WTC11 (cell line): ENCODE measurements at regions not wholly inside any gene's neighbourhood (a gene's known extent, or its start where the extent isn't known, plus 50 kb on each side); places are given as distances from the start of the nearest gene placed in this dataset.

Source experiments
- ATAC-seq: fragments of 200-7000 bp; cut with Tn5 transposase; 2 replicates; pipeline ENCODE4 v1.10.0; 2021; ENCODE audit warnings: mild to moderate bottlenecking, moderate library complexity
- CTCF ChIA-PET: fragments of 300-600 bp; sonication (Branson Sonifier 250); formaldehyde crosslinking; loops from one replicate; lab custom pipeline; 2021; ENCODE audit warnings: antibody characterized with exemption; lab: Charles Lee
- POLR2A ChIA-PET: fragments of 350-600 bp; sonication (Branson Sonifier 250); formaldehyde crosslinking; loops from one replicate; lab custom pipeline; 2021; ENCODE audit warnings: antibody characterized with exemption; lab: Charles Lee
- DNase-seq: peaks from one replicate; pipeline ENCODE4 v3.0.0; 2021; ENCODE audit warnings: low spot score
- H3K27ac Mint-ChIP-seq: 2 replicates; pipeline ENCODE4 v1.8.0; 2021; ENCODE audit warnings: mixed read lengths
- H3K27me3 Mint-ChIP-seq: 2 replicates; pipeline ENCODE4 v1.8.0; 2021; ENCODE audit warnings: low read depth, mild to moderate bottlenecking, moderate library complexity, mixed read lengths
- H3K36me3 Mint-ChIP-seq: 2 replicates; pipeline ENCODE4 v1.8.0; 2021; ENCODE audit warnings: mixed read lengths
- H3K4me1 Mint-ChIP-seq: 2 replicates; pipeline ENCODE4 v1.8.0; 2022; ENCODE audit warnings: mixed read lengths
- H3K4me3 Mint-ChIP-seq: 2 replicates; pipeline ENCODE4 v1.8.0; 2021; ENCODE audit warnings: mild to moderate bottlenecking, moderate library complexity, mixed read lengths
- H3K9me3 Mint-ChIP-seq: 2 replicates; pipeline ENCODE4 v1.8.0; 2021; ENCODE audit warnings: mixed read lengths
- AR ChIP-seq: fragments of 250-450 bp; sonication (Bioruptor Pico); IDR thresholded peaks from 2 replicates; pipeline ENCODE4 v1.9.0; 2021; ENCODE audit warnings: mild to moderate bottlenecking
- CBFB ChIP-seq: sonication (generic); formaldehyde crosslinking; IDR thresholded peaks from 2 replicates; pipeline ENCODE4 v1.8.1; 2022; ENCODE audit warnings: mild to moderate bottlenecking, low read depth, missing genetic modification reagents
- FOXP1 ChIP-seq: sonication (generic); formaldehyde crosslinking; IDR thresholded peaks from 2 replicates; pipeline ENCODE4 v1.8.0; 2022; ENCODE audit warnings: missing genetic modification reagents, mild to moderate bottlenecking, moderate library complexity, borderline replicate concordance
- GRHL2 ChIP-seq: fragments of 250-450 bp; sonication (Bioruptor Pico); IDR thresholded peaks from 2 replicates; pipeline ENCODE4 v1.8.0; 2022; ENCODE audit warnings: mild to moderate bottlenecking, moderate library complexity; ENCODE audit not compliant: insufficient replicate concordance, severe bottlenecking
- GTF2I ChIP-seq: fragments of 250-450 bp; sonication (Bioruptor Pico); conservative IDR thresholded peaks from 2 replicates; pipeline ENCODE4 v1.4.0; 2021; ENCODE audit warnings: mild to moderate bottlenecking
- KAT7 ChIP-seq: sonication (generic); formaldehyde crosslinking; IDR thresholded peaks from 2 replicates; pipeline ENCODE4 v1.8.1; 2023; ENCODE audit warnings: missing genetic modification reagents, mild to moderate bottlenecking, borderline replicate concordance
- NFATC4 ChIP-seq: fragments of 250-450 bp; sonication (Bioruptor Pico); IDR thresholded peaks from 2 replicates; pipeline ENCODE4 v1.9.0; 2021; ENCODE audit warnings: mild to moderate bottlenecking
- NFYB ChIP-seq: sonication (generic); formaldehyde crosslinking; conservative IDR thresholded peaks from 2 replicates; pipeline ENCODE4 v1.8.0; 2022; ENCODE audit warnings: low read depth, missing genetic modification reagents
- NR1H2 ChIP-seq: sonication (generic); formaldehyde crosslinking; IDR thresholded peaks from 2 replicates; pipeline ENCODE4 v1.9.0; 2021; ENCODE audit warnings: mild to moderate bottlenecking, moderate library complexity, missing genetic modification reagents
- NR2C2 ChIP-seq: sonication (generic); formaldehyde crosslinking; IDR thresholded peaks from 2 replicates; pipeline ENCODE4 v1.8.0; 2022; ENCODE audit warnings: mild to moderate bottlenecking, missing genetic modification reagents
- PRDM15 ChIP-seq: sonication (generic); formaldehyde crosslinking; IDR thresholded peaks from 2 replicates; pipeline ENCODE4 v1.8.0; 2022; ENCODE audit warnings: missing genetic modification reagents
- RELA ChIP-seq: sonication (generic); formaldehyde crosslinking; IDR thresholded peaks from 2 replicates; pipeline ENCODE4 v1.8.1; 2022; ENCODE audit warnings: missing genetic modification reagents, mild to moderate bottlenecking, borderline replicate concordance
- SMAD3 ChIP-seq: sonication (generic); formaldehyde crosslinking; IDR thresholded peaks from 2 replicates; pipeline ENCODE4 v1.8.0; 2022; ENCODE audit warnings: missing genetic modification reagents, mild to moderate bottlenecking, borderline replicate concordance
- SP1 ChIP-seq: sonication (generic); formaldehyde crosslinking; conservative IDR thresholded peaks from 2 replicates; pipeline ENCODE4 v1.8.1; 2022; ENCODE audit warnings: missing genetic modification reagents
- TCF7 ChIP-seq: sonication (generic); formaldehyde crosslinking; IDR thresholded peaks from 2 replicates; pipeline ENCODE4 v1.8.0; 2022; ENCODE audit warnings: mild to moderate bottlenecking, low read depth, missing genetic modification reagents, moderate library complexity
- TEAD1 ChIP-seq: sonication (generic); formaldehyde crosslinking; IDR thresholded peaks from 2 replicates; pipeline ENCODE4 v1.8.0; 2022; ENCODE audit warnings: mild to moderate bottlenecking, missing genetic modification reagents
- TEAD4 ChIP-seq: sonication (generic); formaldehyde crosslinking; IDR thresholded peaks from 2 replicates; pipeline ENCODE4 v1.8.0; 2022; ENCODE audit warnings: mild to moderate bottlenecking, missing genetic modification reagents
- ZBTB43 ChIP-seq: sonication (generic); formaldehyde crosslinking; IDR thresholded peaks from 2 replicates; pipeline ENCODE4 v1.8.1; 2023; ENCODE audit warnings: mild to moderate bottlenecking, missing genetic modification reagents
- ZMAT4 ChIP-seq: fragments of 250-450 bp; sonication (Bioruptor Pico); IDR thresholded peaks from 2 replicates; pipeline ENCODE4 v1.9.0; 2021; ENCODE audit warnings: mild to moderate bottlenecking
- ZNF138 ChIP-seq: sonication (generic); formaldehyde crosslinking; conservative IDR thresholded peaks from 2 replicates; pipeline ENCODE4 v1.8.1; 2022; ENCODE audit warnings: mild to moderate bottlenecking, moderate library complexity, missing genetic modification reagents
- ZNF219 ChIP-seq: sonication (generic); formaldehyde crosslinking; IDR thresholded peaks from 2 replicates; pipeline ENCODE4 v1.8.0; 2023; ENCODE audit warnings: missing genetic modification reagents, mild to moderate bottlenecking, borderline replicate concordance
- ZNF232 ChIP-seq: sonication (generic); formaldehyde crosslinking; IDR thresholded peaks from 2 replicates; pipeline ENCODE4 v1.8.0; 2022; ENCODE audit warnings: mild to moderate bottlenecking, missing genetic modification reagents
- ZNF396 ChIP-seq: fragments of 250-450 bp; sonication (Bioruptor Pico); IDR thresholded peaks from 2 replicates; pipeline ENCODE4 v1.8.0; 2021; ENCODE audit warnings: mild to moderate bottlenecking, moderate library complexity, borderline replicate concordance
- ZNF512 ChIP-seq: sonication (generic); formaldehyde crosslinking; IDR thresholded peaks from 2 replicates; pipeline ENCODE4 v1.8.1; 2022; ENCODE audit warnings: missing genetic modification reagents, borderline replicate concordance
- ZSCAN18 ChIP-seq: fragments of 250-450 bp; sonication (Bioruptor Pico); IDR thresholded peaks from 2 replicates; pipeline ENCODE4 v2.1.2; 2022; ENCODE audit warnings: mild to moderate bottlenecking, moderate library complexity

GRCh38 chr3:16809482-16809881 is 75.3 kb upstream of the PLCL2 start:
- ChIA-PET POLR2A (no interaction called here), CTCF (interaction anchor here (0.6 to 3.3 kb wide), 4 partner anchors 19 to 205 kb away, joined by 3 to 18 read pairs (median 4); no protein-coding TSS in a partner anchor)
- Mint-ChIP-seq H3K27ac (no peak overlapping the region), H3K9me3 (peaks cover 34% of the 10 kb centered on the region), H3K27me3 (peaks cover 8% of the 10 kb centered on the region), H3K36me3 (peaks cover 9% of the 10 kb centered on the region; the same call in 1 of the 2 replicates), H3K4me3 (no peak overlapping the region), H3K4me1 (peaks cover 34% of the 10 kb centered on the region)
- TF ChIP-seq TEAD1 (no peak), ZNF512 (CRISPR knock-in tag) (no peak), TCF7 (CRISPR knock-in tag) (no peak), ZNF219 (CRISPR knock-in tag) (no peak), RELA (no peak), ZNF396 (CRISPR knock-in tag) (no peak), TEAD4 (CRISPR knock-in tag) (no peak), GRHL2 (CRISPR knock-in tag) (no peak), AR (CRISPR knock-in tag) (no peak)
- DNase-seq: no peak
- ATAC-seq: no peak

- Mint-ChIP-seq H3K36me3 (peaks cover 6% of the 10 kb centered on the region; the same call in 1 of the 2 replicates), H3K4me3 (no peak overlapping the region), H3K27me3 (peaks cover 8% of the 10 kb centered on the region), H3K9me3 (peaks cover 33% of the 10 kb centered on the region), H3K4me1 (peaks cover 34% of the 10 kb centered on the region), H3K27ac (no peak overlapping the region)
- no peak for DNase-seq
- POLR2A ChIA-PET: interaction anchor here (0.6 kb wide), 1 partner anchor 28 kb away, joined by 4 read pairs; no protein-coding TSS in a partner anchor
- CTCF ChIA-PET: interaction anchor here (0.6 to 3.3 kb wide), 8 partner anchors 19 to 261 kb away, joined by 3 to 18 read pairs (median 4); no protein-coding TSS in a partner anchor
- TF ChIP-seq NR1H2 (no peak), NR2C2 (CRISPR knock-in tag) (no peak), ZNF232 (CRISPR knock-in tag) (no peak), SP1 (CRISPR knock-in tag) (no peak), TCF7 (CRISPR knock-in tag) (no peak), PRDM15 (no peak), NFYB (no peak), SMAD3 (CRISPR knock-in tag) (no peak), KAT7 (CRISPR knock-in tag) (no peak), GTF2I (CRISPR knock-in tag) (no peak), ZSCAN18 (CRISPR knock-in tag) (no peak), ZMAT4 (CRISPR knock-in tag) (no peak), NFATC4 (CRISPR knock-in tag) (no peak), FOXP1 (CRISPR knock-in tag) (no peak), CBFB (CRISPR knock-in tag) (no peak), ZBTB43 (CRISPR knock-in tag) (no peak), ZNF138 (CRISPR knock-in tag) (no peak)
- ATAC-seq: no peak
These were observed 74.8 kb upstream of the PLCL2 start for GRCh38 chr3:16809993-16810392.
